Neutrophil (primary cell): ENCODE measurements at regions not wholly inside any gene's neighbourhood (a gene's known extent, or its start where the extent isn't known, plus 50 kb on each side); places are given as distances from the start of the nearest gene placed in this dataset.

ENCODE experiments used
- H3K27ac ChIP-seq: fragments of 200-600 bp; sonication (generic); 2 replicates; pipeline ENCODE4 v1.5.1; 2016; ENCODE audit warnings: mild to moderate bottlenecking, moderate library complexity
- H3K27me3 ChIP-seq: fragments of 200-600 bp; sonication (generic); 2 replicates; pipeline ENCODE4 v1.6.0; 2016; ENCODE audit warnings: mild to moderate bottlenecking
- H3K36me3 ChIP-seq: fragments of 200-600 bp; sonication (generic); 2 replicates; pipeline ENCODE4 v1.5.1; 2017
- H3K4me1 ChIP-seq, 2 experiments: fragments of 200-600 bp in 1 of 2; sonication (generic) in 1 of 2; 1 replicate in 1 of 2; 2 replicates in 1 of 2; pipeline versions ENCODE4 v1.5.1 to v1.6.1; 2013 to 2016; ENCODE audit warnings: low read depth in 1 of 2, low read length in 1 of 2, mild to moderate bottlenecking in 1 of 2, moderate library complexity in 1 of 2; ENCODE audit not compliant: control insufficient read depth in 1 of 2, insufficient read depth in 1 of 2
- H3K4me3 ChIP-seq, 2 experiments: fragments of 200-600 bp in 1 of 2; sonication (generic) in 1 of 2; 1 replicate in 1 of 2; 2 replicates in 1 of 2; pipeline ENCODE4 v1.5.1; 2013 to 2016; ENCODE audit warnings: low read depth in 1 of 2, low read length in 1 of 2, mild to moderate bottlenecking in 1 of 2, moderate library complexity in 1 of 2
- H3K9me3 ChIP-seq: fragments of 200-600 bp; sonication (generic); 2 replicates; pipeline ENCODE4 v1.5.1; 2016
- CTCF ChIP-seq: fragments of 200-600 bp; sonication (generic); IDR thresholded peaks from 2 replicates; pipeline ENCODE4 v1.5.1; 2016; ENCODE audit warnings: antibody characterized with exemption

GRCh38 chr16:65945493-65945892 is 421.0 kb upstream of the CDH5 start:
- Histone ChIP-seq H3K4me3 (no peak overlapping the region), H3K27ac (no peak overlapping the region), H3K9me3 (no peaks in the 10 kb centered on the region), H3K27me3 (no peaks in the 10 kb centered on the region), H3K4me1 (no peaks in the 10 kb centered on the region), H3K36me3 (no peaks in the 10 kb centered on the region)
- TF ChIP-seq CTCF, result no peak

GRCh38 chr16:65944361-65944760 is 422.1 kb upstream of the CDH5 start:
- no peaks in the 10 kb centered on the region for H3K27me3 ChIP-seq
- H3K36me3 ChIP-seq, result no peaks in the 10 kb centered on the region
- no peaks in the 10 kb centered on the region for H3K4me1 ChIP-seq
- H3K9me3 ChIP-seq, result no peaks in the 10 kb centered on the region
- H3K4me3 ChIP-seq, result no peak overlapping the region
- TF ChIP-seq CTCF, result no peak
- no peak overlapping the region for H3K27ac ChIP-seq

GRCh38 chr16:65940711-65941110 is 425.8 kb upstream of the CDH5 start:
- no peak overlapping the region for H3K27ac ChIP-seq
- TF ChIP-seq CTCF, result no peak
- H3K9me3 ChIP-seq, result no peaks in the 10 kb centered on the region
- H3K27me3 ChIP-seq, result no peaks in the 10 kb centered on the region
- no peaks in the 10 kb centered on the region for H3K4me1 ChIP-seq
- no peaks in the 10 kb centered on the region for H3K36me3 ChIP-seq
- H3K4me3 ChIP-seq, result no peak overlapping the region

- no peak for TF ChIP-seq CTCF
- Histone ChIP-seq H3K4me1 (no peaks in the 10 kb centered on the region), H3K36me3 (no peaks in the 10 kb centered on the region), H3K27ac (no peak overlapping the region), H3K27me3 (no peaks in the 10 kb centered on the region), H3K4me3 (no peak overlapping the region), H3K9me3 (no peaks in the 10 kb centered on the region)
Measured at GRCh38 chr16:65938083-65938482, 428.4 kb upstream of the CDH5 start.

GRCh38 chr16:65937455-65937854 is 429.0 kb upstream of the CDH5 start:
- no peak for TF ChIP-seq CTCF
- H3K9me3 ChIP-seq, result no peaks in the 10 kb centered on the region
- no peaks in the 10 kb centered on the region for H3K27me3 ChIP-seq
- no peak overlapping the region for H3K4me3 ChIP-seq
- H3K4me1 ChIP-seq, result no peaks in the 10 kb centered on the region
- H3K36me3 ChIP-seq, result no peaks in the 10 kb centered on the region
- H3K27ac ChIP-seq, result no peak overlapping the region

GRCh38 chr16:65936096-65936495 is 430.4 kb upstream of the CDH5 start:
- Histone ChIP-seq H3K27ac (no peak overlapping the region), H3K36me3 (no peaks in the 10 kb centered on the region), H3K9me3 (no peaks in the 10 kb centered on the region), H3K4me3 (no peak overlapping the region), H3K4me1 (no peaks in the 10 kb centered on the region), H3K27me3 (no peaks in the 10 kb centered on the region)
- TF ChIP-seq CTCF, result no peak
